NCI-H146 treated with DMSO at 0.1 percent for 48 hours (cell line): ENCODE measurements at regions not wholly inside any gene's neighbourhood (a gene's known extent, or its start where the extent isn't known, plus 50 kb on each side); places are given as distances from the start of the nearest gene placed in this dataset.
"Not testable (repeated sequence)": the region's sequence is repeated elsewhere in the genome, so short reads cannot be mapped to it uniquely, and the experiment has no call there.

Source experiments
- DNase-seq: peaks from one replicate; lab custom pipeline; 2025; ENCODE audit not compliant: unreplicated experiment; lab: John Stamatoyannopoulos, UW

- DNase-seq: peak; percentile 29
Observed at GRCh38 chr3:28575746-28576613, 227.4 kb upstream of the AZI2 start.

- DNase-seq: no peak
Observed at GRCh38 chr3:28576614-28577200, 228.1 kb upstream of the AZI2 start.

DNA sequence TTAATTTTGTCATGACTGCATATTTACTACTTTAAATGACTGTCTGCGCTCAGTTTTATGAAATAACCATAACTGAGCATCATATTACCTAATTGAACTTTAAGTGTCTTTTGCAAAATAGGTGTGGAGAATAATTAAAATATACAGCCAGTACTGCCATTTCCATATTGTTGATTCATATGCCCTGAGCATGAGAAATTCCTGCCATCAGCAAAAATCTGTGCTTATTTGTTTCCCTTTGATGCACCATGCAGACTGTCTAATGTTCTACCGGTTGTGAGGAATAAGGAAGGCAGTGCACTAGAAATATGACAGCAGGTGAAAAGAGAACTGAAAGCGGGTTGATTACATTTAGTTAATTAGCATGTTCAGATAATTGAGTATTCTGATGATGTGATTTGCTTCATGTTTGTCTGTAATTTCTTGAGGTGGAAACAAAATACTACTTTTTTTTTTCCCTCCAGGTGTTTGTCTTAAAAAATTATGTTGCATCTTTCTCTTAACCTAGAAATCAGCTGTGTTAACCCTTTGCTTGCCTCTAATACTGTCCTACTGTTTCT, 229.4 kb upstream of the AZI2 start:
- DNase-seq: no peak

DNA sequence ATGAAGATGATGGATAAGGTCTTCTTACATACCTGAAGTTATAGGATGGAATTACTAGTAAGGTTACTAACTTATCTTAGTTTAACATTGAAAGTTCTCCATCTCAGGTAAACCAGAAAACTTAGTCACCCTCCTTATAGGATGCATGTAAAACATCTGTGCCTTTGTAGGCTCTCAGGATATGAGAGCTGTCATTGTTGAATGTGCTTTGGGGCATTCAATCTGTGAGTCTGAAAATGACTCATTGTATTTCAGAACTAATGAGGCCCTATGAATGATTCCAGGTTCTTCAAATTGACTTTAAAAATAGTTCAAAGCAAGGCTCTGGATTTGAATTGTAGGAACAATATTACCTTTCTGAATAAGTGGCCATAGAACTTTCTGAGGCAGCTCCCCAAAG, 237.7 kb upstream of the AZI2 start:
- no peak for DNase-seq

DNA sequence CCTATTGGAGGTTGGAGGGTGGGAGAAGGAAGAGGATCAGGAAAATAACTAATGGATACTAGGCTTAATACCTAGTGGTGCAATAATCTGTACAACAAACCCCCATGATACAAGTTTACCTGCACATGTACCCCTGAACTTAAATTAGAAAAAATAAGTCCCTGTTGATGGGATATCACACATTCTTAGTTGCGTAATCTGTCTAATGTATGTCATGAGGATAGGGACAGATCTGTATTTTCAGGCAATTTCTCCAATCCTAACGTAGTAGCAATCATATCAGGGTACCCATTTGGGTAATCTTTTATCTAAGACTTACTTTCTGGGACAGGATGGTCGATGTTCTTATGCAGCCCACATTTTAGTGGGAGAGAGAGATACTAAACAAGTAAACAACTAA, 239.1 kb upstream of the AZI2 start:
- DNase-seq: no peak

- DNase-seq: no peak
Observed at GRCh38 chr3:28590216-28590615, 241.6 kb upstream of the AZI2 start.

- DNase-seq: no peak
Observed at GRCh38 chr3:28590860-28591259, 242.2 kb upstream of the AZI2 start.

DNA sequence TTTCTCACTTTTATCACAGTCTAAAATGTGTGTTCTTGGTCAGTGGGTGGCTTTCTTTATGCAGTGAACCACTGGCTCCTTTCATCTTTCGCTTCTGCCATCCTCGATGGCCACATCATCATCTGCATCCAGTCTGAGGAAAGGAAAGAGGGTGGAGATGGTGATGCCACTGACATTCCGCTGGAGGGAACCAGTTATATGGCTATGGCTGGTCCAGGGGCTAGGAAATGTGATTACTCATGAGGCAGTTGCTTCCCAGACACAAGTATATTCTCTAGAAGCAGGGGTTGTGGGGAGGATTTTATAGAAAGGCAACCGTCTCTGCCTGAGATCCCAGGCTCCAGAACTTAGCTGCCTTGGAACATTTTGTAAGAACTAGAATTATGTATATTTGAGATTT, 246.7 kb upstream of the AZI2 start:
- DNase-seq: no peak

GRCh38 chr3:28597452-28597851, 248.8 kb upstream of the AZI2 start:
- DNase-seq: no peak

DNA sequence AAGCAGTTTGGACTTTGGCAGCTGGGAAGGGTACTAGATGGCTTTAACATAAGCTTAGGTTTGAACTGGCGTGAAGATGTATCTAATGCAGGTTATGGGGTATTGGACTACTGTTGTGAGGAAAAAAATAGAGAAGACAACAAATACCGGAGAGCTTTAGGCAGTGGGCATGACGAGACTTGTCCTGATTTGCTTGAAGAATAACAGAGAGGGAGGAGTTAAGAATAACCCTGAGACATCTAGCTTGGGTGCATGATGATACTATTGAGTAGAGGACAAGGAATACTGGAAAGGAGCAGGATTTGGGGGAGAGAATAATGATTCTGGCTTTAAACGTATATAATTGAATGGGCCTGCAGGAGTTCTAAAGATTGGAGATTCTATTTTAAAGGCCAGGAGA, 249.5 kb upstream of the AZI2 start:
- DNase-seq: no peak

DNA sequence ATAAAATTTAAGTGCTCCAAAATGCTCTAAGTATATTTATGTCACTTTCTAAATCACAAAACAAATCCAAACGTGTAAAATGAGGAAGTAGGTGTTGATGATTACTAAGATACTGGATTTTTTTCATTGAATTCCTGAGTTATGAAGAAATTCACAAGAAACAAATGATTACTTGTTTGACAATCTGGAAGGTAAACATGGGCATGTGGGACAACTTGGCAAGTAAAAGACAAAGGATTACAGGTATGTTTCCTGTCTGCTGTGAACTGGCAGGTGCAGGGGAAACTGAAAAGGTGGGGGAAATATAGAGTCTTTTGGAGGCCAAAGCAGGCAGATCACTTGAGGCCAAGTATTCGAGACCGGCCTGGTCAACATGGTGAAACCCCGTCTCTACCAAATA, 252.7 kb upstream of the AZI2 start:
- no peak for DNase-seq

DNA sequence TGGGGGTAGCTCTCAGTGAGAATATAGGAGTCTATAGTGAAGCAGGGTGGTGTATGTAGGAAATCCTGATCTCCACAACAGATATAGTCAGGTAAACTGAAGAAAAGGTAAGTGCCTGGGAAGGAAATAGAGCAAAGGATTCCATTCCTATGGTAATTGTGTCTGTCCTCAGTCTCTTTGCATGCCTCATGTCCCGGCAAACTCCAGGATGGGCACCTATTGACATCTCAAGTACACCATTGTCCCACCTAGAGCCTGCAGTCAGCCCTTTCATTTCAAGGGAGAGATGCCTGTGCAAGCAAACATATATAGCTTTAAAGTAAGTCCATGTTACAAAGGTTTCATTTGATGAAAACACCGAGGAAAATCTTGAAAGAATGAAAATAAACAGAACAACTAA, 257.7 kb upstream of the AZI2 start:
- DNase-seq: no peak

DNA sequence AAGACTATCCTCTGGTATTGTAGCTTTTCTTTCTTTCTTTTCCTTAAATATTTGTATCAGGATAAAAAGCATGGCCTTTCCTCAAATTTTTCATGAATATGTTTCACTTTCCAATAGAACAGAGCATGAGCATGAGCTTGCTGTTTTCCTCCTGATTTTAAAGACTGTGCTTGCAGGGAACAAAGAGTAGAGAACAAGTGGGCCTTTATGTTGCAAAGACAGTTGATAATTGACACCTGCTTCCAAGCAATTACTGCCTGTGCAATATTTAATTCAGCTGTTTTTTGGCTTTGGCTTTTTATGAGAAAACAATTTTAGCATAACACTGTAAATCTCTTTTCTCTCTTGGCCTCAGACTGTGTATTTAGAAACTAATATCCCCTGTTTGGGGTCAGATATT, 263.6 kb upstream of the AZI2 start:
- peak; percentile 46 for DNase-seq

- no peak for DNase-seq
Observed at GRCh38 chr3:28613511-28614106, 265.0 kb upstream of the AZI2 start.

DNA sequence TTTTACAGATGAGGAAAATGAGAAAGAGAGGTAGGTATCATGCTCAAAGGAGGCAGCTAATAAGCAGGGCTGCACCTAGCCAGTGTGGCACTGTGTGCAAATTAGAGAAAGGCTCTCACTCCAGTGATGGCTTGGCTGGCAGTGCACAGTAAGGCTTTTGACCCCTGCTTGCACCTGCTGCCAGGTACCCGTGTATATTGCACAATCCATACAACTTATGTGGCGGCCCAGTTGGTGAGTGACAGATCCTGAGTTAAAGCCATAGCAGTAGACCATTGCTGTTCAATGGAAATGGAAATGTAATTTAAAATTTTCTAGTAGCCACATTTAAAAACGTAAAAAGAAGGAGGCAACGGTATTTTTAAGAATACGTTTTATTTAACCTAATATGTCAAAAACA, 266.4 kb upstream of the AZI2 start:
- DNase-seq: no peak

DNA sequence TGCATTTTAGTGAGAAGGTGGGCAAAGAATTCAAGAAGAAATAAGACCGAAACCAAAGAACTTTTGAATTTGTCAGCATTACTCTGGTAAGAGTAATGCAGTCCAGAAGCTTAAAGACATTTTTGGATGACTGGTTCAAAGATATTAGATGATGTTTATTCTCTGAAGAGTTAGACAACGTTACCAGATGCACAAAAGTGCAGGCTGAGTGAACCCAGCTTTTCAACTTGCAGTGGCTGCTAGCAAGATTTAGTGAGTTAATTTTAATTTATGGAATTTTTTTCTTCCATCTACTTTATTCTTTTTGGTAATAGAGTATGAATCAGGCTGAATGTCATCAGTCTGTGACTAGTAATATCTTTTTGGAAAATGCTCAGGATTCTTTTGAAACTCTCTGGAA, 267.3 kb upstream of the AZI2 start:
- DNase-seq: no peak

- DNase-seq: no peak
Observed at GRCh38 chr3:28617821-28618220, 269.2 kb upstream of the AZI2 start.

DNA sequence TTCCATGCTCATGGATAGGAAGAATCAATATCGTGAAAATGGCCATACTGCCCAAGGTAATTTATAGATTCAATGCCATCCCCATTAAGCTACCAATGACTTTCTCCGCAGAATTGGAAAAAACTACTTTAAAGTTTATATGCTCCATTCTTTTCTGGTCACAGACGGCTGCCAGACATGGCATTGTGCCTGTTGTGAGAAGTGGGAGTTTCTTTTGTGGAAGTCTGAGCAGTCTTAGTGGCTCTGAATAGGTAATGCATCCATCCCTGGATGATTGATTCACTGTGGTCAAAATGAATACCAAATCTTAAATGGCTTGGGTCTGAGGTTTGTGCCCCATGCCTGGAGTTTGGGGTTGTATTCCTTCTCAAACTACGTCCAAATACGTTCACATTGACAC, 274.5 kb upstream of the AZI2 start:
- no peak for DNase-seq

GRCh38 chr3:28624084-28624483, 275.5 kb upstream of the AZI2 start:
- DNase-seq: no peak

GRCh38 chr3:28627843-28628242, 279.2 kb upstream of the AZI2 start:
- DNase-seq: not testable (repeated sequence)

DNA sequence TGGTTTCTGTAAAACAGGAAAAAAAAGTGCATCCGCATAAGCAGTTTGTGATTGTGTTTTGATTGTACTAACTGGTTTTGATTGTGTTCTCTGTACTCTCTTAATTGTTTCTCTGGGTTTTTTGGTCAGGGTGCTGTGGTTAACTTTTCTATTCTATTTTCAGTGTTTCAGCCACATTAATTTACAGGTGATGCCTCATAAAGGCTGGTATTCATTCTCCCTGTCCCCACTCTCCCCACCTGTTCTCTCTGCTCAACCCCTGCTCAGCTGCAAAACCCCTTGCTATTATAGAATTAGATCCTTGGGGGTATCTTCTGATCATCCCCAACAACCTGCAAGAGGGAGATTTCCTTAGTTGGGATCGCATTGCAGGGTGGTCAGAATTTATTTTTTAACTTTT, 285.4 kb upstream of the AZI2 start:
- DNase-seq: no peak

DNA sequence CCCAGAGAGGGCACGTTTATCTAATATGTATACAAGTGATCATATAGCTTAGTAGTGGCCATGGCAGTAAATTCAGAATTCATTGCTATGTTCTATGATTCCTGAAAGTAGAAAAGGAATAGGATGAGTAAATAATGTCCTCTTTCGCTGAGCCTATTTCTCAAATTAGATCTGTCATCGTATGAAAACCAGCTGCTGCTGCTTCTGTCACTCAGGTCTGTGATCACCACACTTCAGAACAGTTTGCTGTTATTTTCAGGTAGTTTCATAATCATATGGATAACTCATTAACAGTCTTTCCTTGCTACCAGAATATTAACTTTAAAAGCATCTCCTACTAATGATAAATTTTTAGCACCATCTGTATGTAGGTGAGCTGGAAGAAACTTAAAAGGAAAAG, 289.1 kb upstream of the AZI2 start:
- no peak for DNase-seq
